GM18508 (cell line): ENCODE measurements at regions not wholly inside any gene's neighbourhood (a gene's known extent, or its start where the extent isn't known, plus 50 kb on each side); places are given as distances from the start of the nearest gene placed in this dataset.

Experiments
- ATAC-seq: cut with Tn5 transposase; IDR thresholded peaks from one replicate; pipeline ENCODE4 v1.9.1; 2021; ENCODE audit warnings: moderate number of reproducible peaks; ENCODE audit not compliant: insufficient read depth, unreplicated experiment

- no peak for ATAC-seq
These were observed 131.6 kb upstream of the SOX5 start for GRCh38 chr12:24081092-24081529.

GRCh38 chr12:24080465-24080864 lies 131.0 kb upstream of the SOX5 start:
- no peak for ATAC-seq

DNA sequence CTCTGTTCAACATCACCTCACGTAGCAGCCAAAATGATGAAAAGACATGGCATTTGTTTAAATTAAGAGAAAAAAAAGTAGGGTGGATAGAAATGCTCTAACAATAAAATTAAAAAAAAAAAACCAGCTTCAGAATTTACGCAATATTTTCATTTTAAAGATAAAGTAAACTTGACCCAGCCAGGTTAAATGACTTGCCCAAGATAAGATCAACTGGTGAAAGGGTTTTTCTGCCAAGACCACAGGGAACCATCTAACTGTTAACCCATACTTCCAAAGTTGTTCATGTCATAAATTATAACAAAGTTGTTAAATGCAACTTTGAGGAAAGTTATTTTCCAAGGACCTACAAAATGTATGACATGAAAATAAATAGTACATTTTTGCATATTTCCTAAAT lies 129.6 kb upstream of the SOX5 start:
- no peak for ATAC-seq

GRCh38 chr12:24078318-24078765 lies 128.9 kb upstream of the SOX5 start:
- no peak for ATAC-seq

DNA sequence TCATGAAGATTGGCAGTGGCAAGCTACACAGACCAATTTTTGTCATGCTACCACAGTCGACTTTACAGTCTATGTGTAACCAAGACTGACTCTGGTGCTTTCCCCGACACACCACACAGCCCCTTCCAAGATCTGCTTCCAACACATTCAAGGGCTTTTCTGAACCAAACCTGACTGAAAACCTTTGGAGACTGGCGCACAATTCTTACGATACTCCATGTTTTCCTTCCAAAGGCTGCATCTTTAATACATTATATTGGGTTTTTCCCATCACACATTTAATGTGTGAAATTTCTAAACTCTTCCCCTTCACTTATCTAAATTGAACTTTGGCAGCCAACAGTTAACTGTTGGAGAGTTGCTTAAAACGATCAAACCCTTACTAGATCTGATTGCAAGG lies 127.7 kb upstream of the SOX5 start:
- no peak for ATAC-seq

- ATAC-seq, result no peak
These were observed 126.2 kb upstream of the SOX5 start for GRCh38 chr12:24075650-24076049.

DNA sequence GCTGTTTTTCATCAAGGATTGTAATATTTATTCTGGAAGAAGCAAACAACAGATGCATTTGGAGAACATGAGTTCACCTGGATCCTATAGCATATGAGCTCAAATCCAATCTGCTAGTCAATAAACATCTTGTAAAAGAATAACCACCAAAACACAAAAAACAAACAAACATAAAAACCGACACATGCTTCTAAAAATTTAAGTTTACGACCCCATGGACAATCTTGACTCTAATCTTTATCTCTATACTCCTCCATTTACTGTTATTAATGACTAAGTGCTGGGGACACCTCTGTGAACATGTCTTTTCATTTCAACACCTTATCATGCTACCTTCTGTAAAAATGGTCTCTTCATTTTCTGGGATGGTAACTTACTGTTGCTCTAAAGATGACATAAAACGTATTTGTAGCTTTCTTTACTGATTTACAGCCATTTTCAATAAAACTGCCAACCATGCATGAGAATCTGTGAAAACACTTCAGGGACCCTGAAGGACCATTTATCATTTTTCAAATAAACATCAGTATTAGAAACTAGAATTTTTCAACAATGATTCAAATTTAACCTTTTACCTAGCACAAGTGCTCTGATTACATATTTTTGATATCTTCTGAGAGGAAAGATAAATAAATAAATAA lies 123.8 kb upstream of the SOX5 start:
- no peak for ATAC-seq

DNA sequence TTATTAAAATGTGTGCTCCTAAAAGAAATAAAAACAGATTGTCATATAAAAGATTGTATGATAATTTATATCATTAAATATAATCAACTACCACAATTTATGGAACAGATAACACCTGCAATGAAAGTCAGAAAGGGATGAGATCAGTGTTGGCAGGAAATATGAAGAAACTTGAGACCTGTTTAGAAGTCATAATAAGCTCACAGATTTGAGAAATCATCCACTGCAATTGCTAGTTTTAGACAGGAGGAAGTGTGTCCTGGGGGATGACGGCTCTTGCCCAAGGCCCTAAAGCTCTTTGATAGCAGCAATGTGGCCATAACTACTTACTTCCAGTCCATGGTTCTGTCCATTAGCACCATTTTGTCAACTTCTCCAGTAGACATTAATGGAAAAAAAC lies 122.8 kb upstream of the SOX5 start:
- ATAC-seq, result no peak

DNA sequence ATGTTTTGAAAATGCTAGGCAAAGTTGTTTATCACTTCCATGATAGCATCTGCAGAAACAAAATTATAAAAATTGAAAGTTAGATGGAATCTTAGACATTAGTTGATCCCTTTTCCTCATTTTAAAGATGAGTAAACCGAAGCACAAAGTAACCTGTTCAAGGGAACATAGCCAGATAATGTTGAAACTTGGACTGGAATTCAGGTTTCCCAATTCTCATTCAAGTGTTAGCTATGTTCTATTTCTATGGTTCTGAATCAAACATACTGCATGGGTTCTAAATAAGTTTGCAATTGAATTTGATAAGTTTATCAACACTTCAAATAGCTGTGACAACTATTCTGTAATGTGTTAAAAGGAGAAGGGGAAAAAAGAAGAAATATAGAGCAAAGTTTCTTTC lies 122.4 kb upstream of the SOX5 start:
- ATAC-seq, result no peak

- no peak for ATAC-seq
These were observed 120.3 kb upstream of the SOX5 start for GRCh38 chr12:24069532-24070395.

DNA sequence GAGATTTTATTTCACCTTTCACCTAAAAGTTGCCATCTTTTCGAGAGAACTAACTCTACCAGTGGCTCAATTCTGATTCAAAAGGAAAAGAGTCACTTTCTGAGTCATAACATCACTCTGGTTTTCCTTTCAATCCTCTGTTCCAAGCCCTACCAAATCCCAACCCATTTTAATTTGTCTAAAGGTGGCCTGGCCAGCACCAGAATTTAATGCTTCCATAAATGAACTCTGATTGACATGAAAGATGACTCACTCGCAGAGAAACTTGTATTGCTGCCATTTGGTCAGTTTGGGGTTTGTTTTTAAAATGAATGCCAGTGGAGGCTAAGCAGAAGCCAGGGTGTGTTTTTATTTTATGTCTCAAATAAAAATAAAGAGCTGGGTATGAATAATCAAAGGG lies 117.4 kb upstream of the SOX5 start:
- no peak for ATAC-seq

DNA sequence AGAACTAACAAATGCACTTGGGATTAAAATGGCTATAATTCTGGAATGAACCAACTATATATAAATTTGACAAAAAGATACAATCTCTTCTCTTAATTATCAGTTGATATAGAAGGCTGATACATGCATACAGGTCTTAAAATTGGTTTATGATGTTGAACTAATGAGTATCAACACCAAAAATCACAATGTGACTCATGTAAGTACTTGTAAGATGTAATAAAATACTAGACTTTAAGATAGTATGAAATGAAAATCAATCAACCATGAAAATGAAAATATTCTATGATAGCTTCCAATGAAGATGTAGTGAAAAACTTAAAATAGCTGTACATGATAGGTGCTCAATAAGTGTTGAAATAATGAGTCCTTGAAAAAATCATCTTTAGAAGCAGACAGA lies 116.6 kb upstream of the SOX5 start:
- no peak for ATAC-seq

- no peak for ATAC-seq
These were observed 113.3 kb upstream of the SOX5 start for GRCh38 chr12:24062642-24063245.

DNA sequence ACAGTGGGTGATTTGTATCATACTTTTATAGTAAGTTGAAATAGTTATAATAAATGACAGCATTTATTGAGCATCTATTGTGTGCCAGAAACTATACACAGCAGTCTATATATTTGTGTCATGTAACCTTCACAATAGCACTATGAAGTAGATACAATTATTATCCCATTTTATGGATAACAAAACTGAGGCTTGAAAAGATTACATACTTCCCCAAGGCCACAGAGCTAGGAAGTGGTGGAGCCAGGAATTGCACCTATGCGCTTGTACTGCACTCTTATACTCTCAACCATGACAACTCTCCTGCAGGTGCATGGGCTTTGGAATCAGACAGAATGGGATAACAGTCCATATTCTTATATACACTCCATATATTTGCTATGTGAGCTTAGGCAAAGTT lies 110.6 kb upstream of the SOX5 start:
- no peak for ATAC-seq

DNA sequence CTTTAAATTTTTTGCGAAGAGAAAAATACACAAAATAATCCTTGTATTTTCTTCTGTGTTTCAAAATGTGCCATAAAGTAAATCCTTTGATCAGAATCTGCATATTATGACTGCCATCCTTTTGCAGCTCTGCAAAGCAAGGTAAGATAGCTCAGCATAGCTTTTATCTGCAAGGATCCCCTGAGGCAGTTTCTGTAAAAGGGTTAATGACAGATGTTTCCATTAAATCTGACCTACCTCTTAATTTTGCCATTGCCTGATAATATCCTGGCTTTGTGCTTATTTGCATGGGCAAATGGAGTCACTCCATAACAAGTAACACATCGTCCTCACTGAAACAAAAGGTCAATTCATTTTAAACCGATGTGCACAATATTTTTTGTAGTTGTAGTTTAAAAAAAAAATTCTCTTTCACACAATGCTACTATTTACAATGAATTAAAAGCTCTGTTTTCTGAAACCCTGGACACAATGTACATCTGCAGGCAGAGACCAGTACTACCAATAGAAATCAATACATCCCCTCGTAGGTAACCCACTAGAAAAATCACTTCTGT lies 108.5 kb upstream of the SOX5 start:
- no peak for ATAC-seq

DNA sequence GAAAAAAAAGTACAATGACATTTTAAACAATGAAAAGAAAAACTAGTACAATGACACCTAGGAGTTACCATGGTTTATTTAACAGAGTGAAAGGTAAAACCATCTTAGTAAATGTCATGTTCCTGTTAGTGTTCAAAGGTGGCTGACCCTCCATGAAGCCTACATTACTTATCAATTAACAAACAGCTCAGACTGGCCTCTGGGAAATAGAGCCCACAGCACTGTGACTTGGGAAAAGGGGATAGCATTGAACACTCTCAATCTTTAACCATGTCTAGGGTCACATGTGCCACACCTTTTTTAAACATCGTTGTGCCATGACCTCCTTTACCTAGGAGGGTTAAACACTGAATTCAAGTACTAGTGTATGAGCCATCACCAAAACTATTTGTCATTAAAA lies 106.3 kb upstream of the SOX5 start:
- no peak for ATAC-seq

GRCh38 chr12:24054416-24054815 lies 104.9 kb upstream of the SOX5 start:
- no peak for ATAC-seq

- ATAC-seq, result no peak
These were observed 100.3 kb upstream of the SOX5 start for GRCh38 chr12:24049728-24050127.

DNA sequence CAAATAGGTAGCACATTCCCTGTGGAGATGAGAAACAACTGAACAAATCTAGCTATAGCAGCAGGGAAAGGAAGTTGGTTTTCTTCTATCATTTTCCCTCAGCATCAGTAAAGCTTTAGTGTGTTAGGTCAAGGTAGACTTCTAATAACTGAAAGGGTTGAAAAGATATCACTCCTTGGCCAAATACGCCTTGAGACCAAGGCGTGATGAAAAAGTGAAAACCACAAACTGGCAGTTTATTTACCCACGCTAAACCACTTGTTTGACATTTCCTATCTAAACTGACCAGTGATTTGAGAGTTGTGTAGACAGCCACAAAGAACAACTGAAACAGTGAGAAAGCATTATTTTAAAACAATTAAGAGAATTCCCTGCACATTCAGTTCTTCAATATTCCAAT lies 99.6 kb upstream of the SOX5 start:
- ATAC-seq, result no peak

DNA sequence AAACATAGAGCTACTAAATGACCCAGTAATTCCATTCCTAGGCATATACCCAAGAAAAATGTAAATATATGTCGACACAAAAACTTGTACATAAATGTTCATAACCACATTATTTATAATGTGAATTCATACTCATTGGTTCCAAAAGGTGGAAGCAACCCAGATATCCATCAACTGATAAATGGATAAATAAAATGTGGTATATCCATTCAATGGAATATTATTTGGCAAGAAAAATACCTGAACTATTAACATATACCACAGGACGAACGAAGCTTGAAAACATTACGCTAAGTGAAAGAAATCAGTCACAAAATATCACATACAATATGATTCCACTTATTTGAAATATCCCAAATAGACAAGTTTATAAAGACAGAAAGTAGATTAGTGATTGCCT lies 99.0 kb upstream of the SOX5 start:
- ATAC-seq, result no peak

DNA sequence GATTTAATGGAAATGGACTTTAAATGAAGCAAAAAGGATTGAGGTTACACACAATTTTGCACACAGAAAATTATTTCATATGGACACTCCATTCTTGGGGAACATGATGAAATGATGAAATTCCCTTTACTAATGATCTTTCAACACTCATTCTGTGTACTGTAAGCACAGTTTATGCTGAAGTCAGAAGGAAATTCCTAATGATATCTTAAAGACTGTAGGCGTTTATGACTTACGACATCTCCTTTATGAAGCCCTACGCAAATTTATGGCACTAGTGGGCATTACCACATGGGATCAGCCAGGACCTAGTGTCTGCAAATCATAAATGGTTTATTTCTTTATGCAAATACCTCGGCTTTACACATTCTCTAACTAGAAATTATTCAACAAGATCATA lies 97.9 kb upstream of the SOX5 start:
- no peak for ATAC-seq
